CD14-positive monocyte (primary cell): ENCODE measurements at regions not wholly inside any gene's neighbourhood (a gene's known extent, or its start where the extent isn't known, plus 50 kb on each side); places are given as distances from the start of the nearest gene placed in this dataset.

Experiments used
- DNase-seq, 3 donors: peaks; one replicate each; pipeline ENCODE4 v3.0.0-alpha.2; 2011 to 2022
- H2AFZ ChIP-seq: 2 replicates; pipeline ENCODE4 v1.6.0; 2012; ENCODE audit warnings: mild to moderate bottlenecking, low read depth, low read length, inconsistent platforms; ENCODE audit not compliant: insufficient read depth, poor library complexity, severe bottlenecking
- H3K27ac ChIP-seq, 2 donors: 1 replicate in 1 of 2; 2 replicates in 1 of 2; pipeline ENCODE4 v1.5.1; 2012 to 2013; ENCODE audit warnings: low read length in 2 of 2, control low read depth in 1 of 2, inconsistent platforms in 1 of 2, low read depth in 1 of 2, mild to moderate bottlenecking in 1 of 2
- H3K27me3 ChIP-seq, 2 donors: one replicate each; pipeline versions ENCODE4 v1.6.0 to v1.6.1; 2011 to 2013; ENCODE audit warnings: low read length in 2 of 2; ENCODE audit not compliant: control insufficient read depth in 2 of 2, insufficient read depth in 2 of 2
- H3K36me3 ChIP-seq, 2 donors: replicated peaks in 1 of 2; 1 replicate in 1 of 2; 2 replicates in 1 of 2; pipeline versions ENCODE4 v1.5.1 to v1.6.1; 2012 to 2013; ENCODE audit warnings: low read length in 2 of 2, control low read depth in 1 of 2, inconsistent platforms in 1 of 2, mild to moderate bottlenecking in 1 of 2; ENCODE audit not compliant: insufficient read depth in 2 of 2, control insufficient read depth in 1 of 2
- H3K4me1 ChIP-seq, 2 donors: 1 replicate in 1 of 2; 2 replicates in 1 of 2; pipeline versions ENCODE4 v1.5.1 to v1.6.1; 2012 to 2013; ENCODE audit warnings: low read length in 2 of 2, control low read depth in 1 of 2, inconsistent platforms in 1 of 2, mild to moderate bottlenecking in 1 of 2, moderate library complexity in 1 of 2; ENCODE audit not compliant: insufficient read depth in 2 of 2, control insufficient read depth in 1 of 2
- H3K4me2 ChIP-seq: replicated peaks from 2 replicates; pipeline ENCODE3; 2012; ENCODE audit warnings: low read length, moderate library complexity, mild to moderate bottlenecking; ENCODE audit not compliant: poor library complexity, severe bottlenecking; ENCODE audit errors: extremely low read depth
- H3K4me3 ChIP-seq, 3 experiments: fragments of 200-600 bp in 1 of 3; sonication (generic) in 1 of 3; replicated peaks in 1 of 3; 1 replicate in 2 of 3; 2 replicates in 1 of 3; pipeline ENCODE4 v1.5.1; 2011 to 2013; ENCODE audit warnings: low read length in 3 of 3, mild to moderate bottlenecking in 3 of 3, control low read depth in 2 of 3, low read depth in 2 of 3, inconsistent platforms in 1 of 3, moderate library complexity in 1 of 3
- H3K79me2 ChIP-seq: 2 replicates; pipeline ENCODE4 v1.6.0; 2012; ENCODE audit warnings: mild to moderate bottlenecking, control low read depth, inconsistent platforms, low read length, moderate library complexity; ENCODE audit not compliant: insufficient read depth
- H3K9ac ChIP-seq: 2 replicates; pipeline ENCODE4 v1.6.0; 2017; ENCODE audit warnings: low read length, mild to moderate bottlenecking; ENCODE audit not compliant: insufficient read depth, poor library complexity, severe bottlenecking
- H3K9me3 ChIP-seq, 2 donors: replicated peaks in 1 of 2; 1 replicate in 1 of 2; 2 replicates in 1 of 2; pipeline versions ENCODE4 v1.5.1 to v1.6.1; 2012 to 2013; ENCODE audit warnings: low read length in 2 of 2, control low read depth in 1 of 2; ENCODE audit not compliant: control insufficient read depth in 1 of 2, insufficient read depth in 1 of 2
- H4K20me1 ChIP-seq: 2 replicates; pipeline ENCODE4 v1.6.0; 2012; ENCODE audit warnings: mild to moderate bottlenecking, low read length, control low read depth, moderate library complexity; ENCODE audit not compliant: insufficient read depth
- H3K27ac Mint-ChIP-seq, 7 donors: one replicate each; pipeline ENCODE4 v1.8.0; 2020; ENCODE audit warnings: mild to moderate bottlenecking in 7 of 7, mixed read lengths in 7 of 7, moderate library complexity in 6 of 7, inconsistent platforms in 2 of 7
- H3K27me3 Mint-ChIP-seq, 3 donors: one replicate each; pipeline ENCODE4 v1.8.0; 2021 to 2022; ENCODE audit warnings: low read depth in 3 of 3, mild to moderate bottlenecking in 3 of 3, mixed read lengths in 3 of 3, moderate library complexity in 3 of 3, inconsistent platforms in 1 of 3
- H3K36me3 Mint-ChIP-seq, 2 donors: one replicate each; pipeline ENCODE4 v1.8.0; 2020; ENCODE audit warnings: mixed read lengths in 2 of 2, inconsistent platforms in 1 of 2, mild to moderate bottlenecking in 1 of 2
- H3K4me1 Mint-ChIP-seq: one replicate; pipeline ENCODE4 v1.8.0; 2020; ENCODE audit warnings: mild to moderate bottlenecking, mixed read lengths
- H3K4me3 Mint-ChIP-seq, 2 donors: one replicate each; pipeline ENCODE4 v1.8.0; 2020; ENCODE audit warnings: mild to moderate bottlenecking in 2 of 2, mixed read lengths in 2 of 2, moderate library complexity in 1 of 2
- H3K9me3 Mint-ChIP-seq, 7 donors: one replicate each; pipeline ENCODE4 v1.8.0; 2020 to 2022; ENCODE audit warnings: mixed read lengths in 7 of 7, mild to moderate bottlenecking in 6 of 7, moderate library complexity in 6 of 7, inconsistent platforms in 2 of 7
- WGBS: methylation state at CpG from one replicate; pipeline ENCODE4 v1.1.5; 2013; ENCODE audit warnings: missing lambda C conversion rate; ENCODE audit not compliant: insufficient coverage; 5-methylcytosine and 5-hydroxymethylcytosine counted together
- intact Hi-C, 2 donors: fragments of 100-400 bp; cut with micrococcal nuclease; formaldehyde crosslinking; loops; one replicate each; pipeline versions ENCODE4 v1.15.0 to v1.15.1; 2023
- TF ChIP-seq, protein P1 (sequence below): fragments of 200-600 bp; IDR thresholded peaks from one replicate; pipeline ENCODE4 v1.8.0; 2022; ENCODE audit warnings: antibody characterized with exemption, mild to moderate bottlenecking

- peaks cover 2 to 12% (median 6%) of the 10 kb centered on the region in 7 donors for H3K9me3 Mint-ChIP-seq
- H3K4me3 Mint-ChIP-seq: no peak overlapping the region
- Histone ChIP-seq H3K4me1 (no peaks in the 10 kb centered on the region), H3K36me3 (no peaks in the 10 kb centered on the region), H3K27ac (no peak overlapping the region), H3K79me2 (no peaks in the 10 kb centered on the region), H2AFZ (no peak overlapping the region), H3K9ac (no peak overlapping the region), H3K27me3 (no peaks in the 10 kb centered on the region), H3K9me3 (peaks cover 0 to 13% of the 10 kb centered on the region in 2 donors), H3K4me2 (no peak overlapping the region), H4K20me1 (no peaks in the 10 kb centered on the region), H3K4me3 (no peak overlapping the region)
- peaks cover 0 to 1% (median 0%) of the 10 kb centered on the region in 3 donors for H3K27me3 Mint-ChIP-seq
- H3K4me1 Mint-ChIP-seq: no peaks in the 10 kb centered on the region
- no peak for DNase-seq
- no peaks in the 10 kb centered on the region for H3K36me3 Mint-ChIP-seq
- H3K27ac Mint-ChIP-seq: no peak overlapping the region
- WGBS: no CpG with 5 or more reads among the region's 3 CpGs
- intact Hi-C loops: no loop called here
- TF ChIP-seq, protein P1, sequence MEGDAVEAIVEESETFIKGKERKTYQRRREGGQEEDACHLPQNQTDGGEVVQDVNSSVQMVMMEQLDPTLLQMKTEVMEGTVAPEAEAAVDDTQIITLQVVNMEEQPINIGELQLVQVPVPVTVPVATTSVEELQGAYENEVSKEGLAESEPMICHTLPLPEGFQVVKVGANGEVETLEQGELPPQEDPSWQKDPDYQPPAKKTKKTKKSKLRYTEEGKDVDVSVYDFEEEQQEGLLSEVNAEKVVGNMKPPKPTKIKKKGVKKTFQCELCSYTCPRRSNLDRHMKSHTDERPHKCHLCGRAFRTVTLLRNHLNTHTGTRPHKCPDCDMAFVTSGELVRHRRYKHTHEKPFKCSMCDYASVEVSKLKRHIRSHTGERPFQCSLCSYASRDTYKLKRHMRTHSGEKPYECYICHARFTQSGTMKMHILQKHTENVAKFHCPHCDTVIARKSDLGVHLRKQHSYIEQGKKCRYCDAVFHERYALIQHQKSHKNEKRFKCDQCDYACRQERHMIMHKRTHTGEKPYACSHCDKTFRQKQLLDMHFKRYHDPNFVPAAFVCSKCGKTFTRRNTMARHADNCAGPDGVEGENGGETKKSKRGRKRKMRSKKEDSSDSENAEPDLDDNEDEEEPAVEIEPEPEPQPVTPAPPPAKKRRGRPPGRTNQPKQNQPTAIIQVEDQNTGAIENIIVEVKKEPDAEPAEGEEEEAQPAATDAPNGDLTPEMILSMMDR: no peak
Observed at GRCh38 chr17:71173991-71174390, 946.8 kb upstream of the SOX9 start.

DNA sequence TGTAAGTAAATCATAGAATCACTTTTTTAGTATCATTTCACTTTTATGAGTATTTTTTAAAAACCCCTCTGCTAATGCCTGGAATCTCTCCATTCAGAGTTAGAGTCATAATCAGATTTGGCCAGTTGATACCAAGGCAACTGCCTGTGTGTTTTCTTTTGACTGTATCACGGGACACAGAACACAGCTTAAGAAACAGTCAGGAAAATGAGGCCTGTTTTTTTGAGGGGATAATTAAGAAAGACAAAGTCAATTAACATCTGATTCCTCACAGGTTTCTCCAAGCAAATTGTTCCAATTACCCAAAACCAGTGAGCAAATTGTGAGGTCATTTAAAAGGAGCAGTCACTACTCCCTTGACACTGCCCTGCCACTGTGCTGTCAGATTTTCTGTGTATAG, 944.5 kb upstream of the SOX9 start:
- Histone ChIP-seq H3K4me1 (no peaks in the 10 kb centered on the region), H3K4me3 (no peak overlapping the region), H3K79me2 (no peaks in the 10 kb centered on the region), H3K27me3 (no peaks in the 10 kb centered on the region), H4K20me1 (no peaks in the 10 kb centered on the region), H3K9me3 (peaks cover 0 to 7% of the 10 kb centered on the region in 2 donors), H3K9ac (no peak overlapping the region), H3K4me2 (no peak overlapping the region), H3K27ac (no peak overlapping the region), H2AFZ (no peak overlapping the region), H3K36me3 (no peaks in the 10 kb centered on the region)
- H3K4me3 Mint-ChIP-seq: no peak overlapping the region
- no peak for DNase-seq
- no CpG with 5 or more reads among the region's 1 CpG for WGBS
- no peak overlapping the region for H3K27ac Mint-ChIP-seq
- TF ChIP-seq, protein P1: no peak
- intact Hi-C loops: no loop called here
- no peaks in the 10 kb centered on the region for H3K4me1 Mint-ChIP-seq
- peaks cover 0 to 12% (median 5%) of the 10 kb centered on the region in 7 donors for H3K9me3 Mint-ChIP-seq
- H3K36me3 Mint-ChIP-seq: no peaks in the 10 kb centered on the region
- H3K27me3 Mint-ChIP-seq: peaks cover 0 to 1% (median 1%) of the 10 kb centered on the region in 3 donors
